ENCODE measurements at regions not wholly inside any gene's neighbourhood (a gene's known extent, or its start where the extent isn't known, plus 50 kb on each side); places are given as distances from the start of the nearest gene placed in this dataset.

- TF ChIP-seq, protein P1, sequence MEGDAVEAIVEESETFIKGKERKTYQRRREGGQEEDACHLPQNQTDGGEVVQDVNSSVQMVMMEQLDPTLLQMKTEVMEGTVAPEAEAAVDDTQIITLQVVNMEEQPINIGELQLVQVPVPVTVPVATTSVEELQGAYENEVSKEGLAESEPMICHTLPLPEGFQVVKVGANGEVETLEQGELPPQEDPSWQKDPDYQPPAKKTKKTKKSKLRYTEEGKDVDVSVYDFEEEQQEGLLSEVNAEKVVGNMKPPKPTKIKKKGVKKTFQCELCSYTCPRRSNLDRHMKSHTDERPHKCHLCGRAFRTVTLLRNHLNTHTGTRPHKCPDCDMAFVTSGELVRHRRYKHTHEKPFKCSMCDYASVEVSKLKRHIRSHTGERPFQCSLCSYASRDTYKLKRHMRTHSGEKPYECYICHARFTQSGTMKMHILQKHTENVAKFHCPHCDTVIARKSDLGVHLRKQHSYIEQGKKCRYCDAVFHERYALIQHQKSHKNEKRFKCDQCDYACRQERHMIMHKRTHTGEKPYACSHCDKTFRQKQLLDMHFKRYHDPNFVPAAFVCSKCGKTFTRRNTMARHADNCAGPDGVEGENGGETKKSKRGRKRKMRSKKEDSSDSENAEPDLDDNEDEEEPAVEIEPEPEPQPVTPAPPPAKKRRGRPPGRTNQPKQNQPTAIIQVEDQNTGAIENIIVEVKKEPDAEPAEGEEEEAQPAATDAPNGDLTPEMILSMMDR (IDR thresholded peaks at IDR 0.05 in 4 of 5, conservative IDR thresholded peaks at IDR 0.05 in 1 of 5): no peak
- no peak for TF ChIP-seq POLR2A (IDR thresholded peaks at IDR 0.05)
These were observed 69.3 kb upstream of the EGFLAM start for GRCh38 chr5:38189081-38189504.

All from gastrocnemius medialis (tissue), 4 donors.